Sigmoid colon (tissue), 6 donors: ENCODE measurements at regions not wholly inside any gene's neighbourhood (a gene's known extent, or its start where the extent isn't known, plus 50 kb on each side); places are given as distances from the start of the nearest gene placed in this dataset.

Experiments used
- DNase-seq: peaks from one replicate; pipeline ENCODE4 v3.0.0-alpha.2; 2019
- H3K27ac ChIP-seq, 4 donors: fragments of 200-600 bp; sonication (generic); one replicate each; pipeline ENCODE4 v1.5.1; 2016 to 2019; ENCODE audit warnings: mild to moderate bottlenecking in 1 of 4
- H3K27me3 ChIP-seq, 3 donors: fragments of 200-600 bp; sonication (generic); one replicate each; pipeline ENCODE4 v1.5.1; 2019; ENCODE audit warnings: mild to moderate bottlenecking in 1 of 3
- H3K36me3 ChIP-seq, 4 donors: fragments of 200-600 bp; sonication (generic); one replicate each; pipeline ENCODE4 v1.5.1; 2016 to 2019
- H3K4me1 ChIP-seq, 4 donors: fragments of 200-600 bp; sonication (generic); one replicate each; pipeline ENCODE4 v1.5.1; 2017 to 2019
- H3K4me3 ChIP-seq, 4 donors: fragments of 200-600 bp; sonication (generic); one replicate each; pipeline ENCODE4 v1.5.1; 2017 to 2019; ENCODE audit warnings: mild to moderate bottlenecking in 2 of 4, moderate library complexity in 1 of 4
- H3K9me3 ChIP-seq, 4 donors: fragments of 200-600 bp in 3 of 4; sonication (generic) in 3 of 4; one replicate each; pipeline versions ENCODE4 v1.5.1 to v1.6.1; 2013 to 2019
- CTCF ChIP-seq, 4 experiments: fragments of 450-650 bp in 3 of 4; fragments of 200-600 bp in 1 of 4; IDR thresholded peaks; one replicate each; pipeline ENCODE4 v1.5.1; 2016 to 2019; ENCODE audit warnings: antibody characterized with exemption in 4 of 4, mild to moderate bottlenecking in 3 of 4, moderate library complexity in 2 of 4
- EP300 ChIP-seq, 4 donors: sonication (generic); formaldehyde crosslinking; IDR thresholded peaks; one replicate each; pipeline ENCODE4 v1.6.1; 2017; ENCODE audit warnings: antibody characterized with exemption in 4 of 4
- POLR2A ChIP-seq, 2 donors: fragments of 450-650 bp; IDR thresholded peaks; one replicate each; pipeline ENCODE4 v1.6.1; 2016; ENCODE audit warnings: antibody characterized with exemption in 2 of 2, mild to moderate bottlenecking in 2 of 2, moderate library complexity in 2 of 2
- POLR2AphosphoS5 ChIP-seq, 4 donors: sonication (generic); formaldehyde crosslinking; IDR thresholded peaks; one replicate each; pipeline ENCODE4 v1.6.1; 2017; ENCODE audit warnings: antibody characterized with exemption in 4 of 4
- WGBS, 2 donors: extraction: QIAGEN DNeasy Blood & Tissue Kit; methylation state at CpG; one replicate each; pipeline ENCODE4 v1.1.7; 2013; 5-methylcytosine and 5-hydroxymethylcytosine counted together
- intact Hi-C: fragments of 100-400 bp; cut with DNase I; formaldehyde crosslinking; loops from one replicate; pipeline ENCODE4 v1.15.1; 2023
- donor health status: healthy with polysubstance abuse.
- donor health status: healthy.

GRCh38 chr5:2270467-2270866, 387.7 kb upstream of the IRX4 start:
- H3K36me3 ChIP-seq = no peaks in the 10 kb centered on the region
- TF ChIP-seq POLR2AphosphoS5 (IDR thresholded peaks at IDR 0.05) = no peak
- no peak for TF ChIP-seq EP300 (IDR thresholded peaks at IDR 0.05)
- no peak for TF ChIP-seq CTCF (IDR thresholded peaks at IDR 0.05)
- no peak for TF ChIP-seq POLR2A (IDR thresholded peaks at IDR 0.05)
- H3K4me3 ChIP-seq = no peak overlapping the region
- peaks cover 0 to 6% (median 0%) of the 10 kb centered on the region in 3 donors for H3K27me3 ChIP-seq
- intact Hi-C loops = no loop called here
- DNase-seq = peak; percentile 14
- WGBS, 2 donors = 71 to 74% methylated on average over 11 of the region's 11 CpGs
- H3K9me3 ChIP-seq = no peaks in the 10 kb centered on the region
- no peak overlapping the region for H3K27ac ChIP-seq
- no peaks in the 10 kb centered on the region for H3K4me1 ChIP-seq

DNA sequence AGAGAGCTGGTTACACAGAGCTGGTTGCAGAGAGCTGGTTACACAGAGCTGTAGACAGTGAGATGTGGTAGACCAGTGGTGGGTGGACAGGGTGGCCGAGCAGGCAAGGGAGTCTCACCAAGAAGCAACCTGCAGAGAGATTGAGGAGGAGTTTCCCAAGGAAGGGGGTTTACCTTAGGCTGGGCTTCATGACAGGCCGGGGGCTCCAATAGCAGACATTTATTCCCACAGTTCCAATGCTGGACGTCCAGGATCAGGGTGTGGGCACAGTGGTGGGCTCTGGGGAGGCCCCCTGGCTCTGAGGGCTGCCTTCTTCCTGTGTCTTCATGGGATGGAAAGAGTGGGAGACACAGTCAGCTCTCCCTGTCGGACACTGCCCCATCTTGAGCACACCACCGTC, 386.9 kb upstream of the IRX4 start:
- Histone ChIP-seq H3K27me3 (peaks cover 0 to 6% (median 0%) of the 10 kb centered on the region in 3 donors), H3K4me3 (no peak overlapping the region), H3K27ac (no peak overlapping the region), H3K9me3 (no peaks in the 10 kb centered on the region), H3K4me1 (no peaks in the 10 kb centered on the region), H3K36me3 (no peaks in the 10 kb centered on the region)
- intact Hi-C loops = no loop called here
- WGBS, 2 donors = 74 to 85% methylated on average over 5 of the region's 5 CpGs
- TF ChIP-seq EP300 (IDR thresholded peaks at IDR 0.05) (no peak), POLR2A (IDR thresholded peaks at IDR 0.05) (no peak), POLR2AphosphoS5 (IDR thresholded peaks at IDR 0.05) (no peak), CTCF (IDR thresholded peaks at IDR 0.05) (no peak)
- DNase-seq = peak; percentile 32

- intact Hi-C loops = no loop called here
These were observed 385.3 kb upstream of the IRX4 start for GRCh38 chr5:2267991-2268390.

GRCh38 chr5:2266641-2267240, 384.0 kb upstream of the IRX4 start:
- WGBS, 2 donors = 68 to 74% methylated on average over 9 of the region's 9 CpGs
- Histone ChIP-seq H3K27me3 (peaks cover 0 to 6% (median 0%) of the 10 kb centered on the region in 3 donors), H3K27ac (no peak overlapping the region), H3K9me3 (no peaks in the 10 kb centered on the region), H3K4me1 (no peaks in the 10 kb centered on the region), H3K4me3 (no peak overlapping the region), H3K36me3 (no peaks in the 10 kb centered on the region)
- TF ChIP-seq CTCF (IDR thresholded peaks at IDR 0.05) = no peak
- TF ChIP-seq POLR2AphosphoS5 (IDR thresholded peaks at IDR 0.05) = no peak
- TF ChIP-seq POLR2A (IDR thresholded peaks at IDR 0.05) = no peak
- no peak for TF ChIP-seq EP300 (IDR thresholded peaks at IDR 0.05)
- intact Hi-C loops = no loop called here
- DNase-seq = peak; percentile 5

More at GRCh38 chr5:2267991-2268390, 385.3 kb upstream of the IRX4 start:
- no peak for TF ChIP-seq CTCF (IDR thresholded peaks at IDR 0.05)
- TF ChIP-seq POLR2AphosphoS5 (IDR thresholded peaks at IDR 0.05) = no peak
- TF ChIP-seq EP300 (IDR thresholded peaks at IDR 0.05) = no peak
- no peak for TF ChIP-seq POLR2A (IDR thresholded peaks at IDR 0.05)
- no peaks in the 10 kb centered on the region for H3K36me3 ChIP-seq
- DNase-seq = peak; percentile 15
- 94 to 95% methylated on average over 13 of the region's 13 CpGs for WGBS, 2 donors
- no peaks in the 10 kb centered on the region for H3K9me3 ChIP-seq
- H3K27ac ChIP-seq = no peak overlapping the region
- H3K4me3 ChIP-seq = no peak overlapping the region
- peaks cover 0 to 6% (median 0%) of the 10 kb centered on the region in 3 donors for H3K27me3 ChIP-seq
- H3K4me1 ChIP-seq = no peaks in the 10 kb centered on the region

GRCh38 chr5:2265341-2265740, 382.6 kb upstream of the IRX4 start:
- intact Hi-C loops = no loop called here
- DNase-seq = peak; percentile 12
- Histone ChIP-seq H3K4me3 (no peak overlapping the region), H3K27ac (no peak overlapping the region), H3K27me3 (peaks cover 0 to 6% (median 0%) of the 10 kb centered on the region in 3 donors), H3K9me3 (no peaks in the 10 kb centered on the region), H3K36me3 (no peaks in the 10 kb centered on the region), H3K4me1 (no peaks in the 10 kb centered on the region)
- WGBS, 2 donors = 78 to 89% methylated on average over 11 of the region's 11 CpGs
- TF ChIP-seq EP300 (IDR thresholded peaks at IDR 0.05) (no peak), CTCF (IDR thresholded peaks at IDR 0.05) (no peak), POLR2AphosphoS5 (IDR thresholded peaks at IDR 0.05) (no peak), POLR2A (IDR thresholded peaks at IDR 0.05) (no peak)
